PC-9 (cell line): ENCODE measurements at regions not wholly inside any gene's neighbourhood (a gene's known extent, or its start where the extent isn't known, plus 50 kb on each side); places are given as distances from the start of the nearest gene placed in this dataset.

Experiments used
- BruUV-seq: library from RNA; stranded (reverse); fragments of 400-500 nt; replicated peaks from 2 replicates; lab custom pipeline; 2021; lab: Mats Ljungman, UMichigan
- CTCF ChIA-PET: fragments of 300-600 bp; sonication (Branson Sonifier 250); formaldehyde crosslinking; loops from one replicate; lab custom pipeline; 2022; ENCODE audit warnings: antibody characterized with exemption; lab: Charles Lee
- POLR2A ChIA-PET: fragments of 300-600 bp; sonication (Branson Sonifier 250); formaldehyde crosslinking; loops from one replicate; lab custom pipeline; 2022; ENCODE audit warnings: antibody characterized with exemption; ENCODE audit not compliant: unreplicated experiment; lab: Charles Lee
- DNase-seq, 2 experiments: peaks; one replicate each; pipeline versions ENCODE4 v3.0.0 to v3.0.0-alpha.2; 2015 to 2022; ENCODE audit warnings: mixed read lengths in 1 of 2
- H2AFZ ChIP-seq: fragments of 200-600 bp; sonication (generic); 2 replicates; pipeline ENCODE4 v1.8.1; 2017; ENCODE audit warnings: antibody characterized with exemption
- H3F3A ChIP-seq: fragments of 200-600 bp; sonication (generic); 2 replicates; pipeline ENCODE4 v1.8.1; 2017; ENCODE audit warnings: antibody characterized with exemption, mild to moderate bottlenecking, low read depth; ENCODE audit not compliant: insufficient read depth
- H3K27ac ChIP-seq: fragments of 200-600 bp; sonication (generic); 2 replicates; pipeline ENCODE4 v1.6.1; 2016; ENCODE audit warnings: mixed run types
- H3K27me3 ChIP-seq: fragments of 200-600 bp; sonication (generic); 2 replicates; pipeline ENCODE4 v1.6.1; 2016; ENCODE audit warnings: low read depth, mixed run types; ENCODE audit not compliant: insufficient read depth
- H3K36me3 ChIP-seq: fragments of 200-600 bp; sonication (generic); 2 replicates; pipeline ENCODE4 v1.6.1; 2016; ENCODE audit warnings: low read depth, mixed run types
- H3K4me1 ChIP-seq: fragments of 200-600 bp; sonication (generic); replicated peaks from 2 replicates; pipeline ENCODE4 v1.6.1; 2016; ENCODE audit warnings: mixed run types; ENCODE audit not compliant: insufficient read depth
- H3K4me2 ChIP-seq: fragments of 200-600 bp; sonication (generic); 2 replicates; pipeline ENCODE4 v1.6.1; 2017; ENCODE audit warnings: mixed run types
- H3K4me3 ChIP-seq: fragments of 200-600 bp; sonication (generic); 2 replicates; pipeline ENCODE4 v1.6.1; 2016; ENCODE audit warnings: mixed run types
- H3K79me2 ChIP-seq: fragments of 200-600 bp; sonication (generic); 2 replicates; pipeline ENCODE4 v1.6.1; 2017; ENCODE audit warnings: low read depth, mixed run types
- H3K9me2 ChIP-seq: fragments of 200-600 bp; sonication (generic); 2 replicates; pipeline ENCODE4 v1.8.1; 2017; ENCODE audit warnings: mild to moderate bottlenecking; ENCODE audit not compliant: insufficient read depth
- H3K9me3 ChIP-seq: fragments of 200-600 bp; sonication (generic); 2 replicates; pipeline ENCODE4 v1.8.1; 2016; ENCODE audit warnings: low read depth; ENCODE audit not compliant: insufficient read depth
- H4K20me1 ChIP-seq: fragments of 200-600 bp; sonication (generic); 2 replicates; pipeline ENCODE4 v1.8.1; 2017; ENCODE audit not compliant: insufficient read depth
- EZH2 ChIP-seq: fragments of 200-600 bp; sonication (generic); IDR thresholded peaks from 2 replicates; pipeline ENCODE4 v1.8.0; 2017; ENCODE audit warnings: antibody characterized with exemption, low read depth
- intact Hi-C: fragments of 100-400 bp; cut with micrococcal nuclease; formaldehyde crosslinking; loops from one replicate; pipeline ENCODE4 v1.10.0; 2022; ENCODE audit not compliant: unreplicated experiment
- TF ChIP-seq, protein P1 (sequence below): fragments of 200-600 bp; sonication (generic); conservative IDR thresholded peaks from 2 replicates; pipeline ENCODE4 v1.6.1; 2017; ENCODE audit warnings: mixed run types, antibody characterized with exemption, mild to moderate bottlenecking, moderate library complexity

DNA sequence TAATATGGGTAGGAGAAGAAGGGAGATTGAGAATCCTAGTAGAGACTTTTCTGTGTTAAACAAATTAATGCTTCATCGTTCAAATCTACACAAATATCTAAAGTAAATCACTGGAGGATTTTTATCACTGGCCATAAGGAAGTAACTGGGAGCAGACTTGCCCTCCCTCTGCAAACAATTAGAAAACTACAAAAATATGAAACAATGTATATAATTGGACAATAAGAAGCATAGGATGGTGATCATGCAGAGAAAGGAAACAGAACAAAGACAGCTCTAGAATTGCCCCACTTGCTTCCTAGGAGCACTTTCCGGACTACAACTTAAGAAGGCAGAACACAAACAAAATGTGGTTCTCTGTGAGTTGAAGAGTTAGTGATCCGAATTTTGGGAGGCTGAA lies 452.7 kb upstream of the KLHL29 start:
- no peak overlapping the region for H3K4me2 ChIP-seq
- no peak overlapping the region for H3K27ac ChIP-seq
- no peak overlapping the region for H3K4me3 ChIP-seq
- no peak for TF ChIP-seq EZH2
- TF ChIP-seq, protein P1, sequence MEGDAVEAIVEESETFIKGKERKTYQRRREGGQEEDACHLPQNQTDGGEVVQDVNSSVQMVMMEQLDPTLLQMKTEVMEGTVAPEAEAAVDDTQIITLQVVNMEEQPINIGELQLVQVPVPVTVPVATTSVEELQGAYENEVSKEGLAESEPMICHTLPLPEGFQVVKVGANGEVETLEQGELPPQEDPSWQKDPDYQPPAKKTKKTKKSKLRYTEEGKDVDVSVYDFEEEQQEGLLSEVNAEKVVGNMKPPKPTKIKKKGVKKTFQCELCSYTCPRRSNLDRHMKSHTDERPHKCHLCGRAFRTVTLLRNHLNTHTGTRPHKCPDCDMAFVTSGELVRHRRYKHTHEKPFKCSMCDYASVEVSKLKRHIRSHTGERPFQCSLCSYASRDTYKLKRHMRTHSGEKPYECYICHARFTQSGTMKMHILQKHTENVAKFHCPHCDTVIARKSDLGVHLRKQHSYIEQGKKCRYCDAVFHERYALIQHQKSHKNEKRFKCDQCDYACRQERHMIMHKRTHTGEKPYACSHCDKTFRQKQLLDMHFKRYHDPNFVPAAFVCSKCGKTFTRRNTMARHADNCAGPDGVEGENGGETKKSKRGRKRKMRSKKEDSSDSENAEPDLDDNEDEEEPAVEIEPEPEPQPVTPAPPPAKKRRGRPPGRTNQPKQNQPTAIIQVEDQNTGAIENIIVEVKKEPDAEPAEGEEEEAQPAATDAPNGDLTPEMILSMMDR: no peak
- no peak overlapping the region for H2AFZ ChIP-seq
- no peaks in the 10 kb centered on the region for H3K79me2 ChIP-seq
- no peaks in the 10 kb centered on the region for H3K9me2 ChIP-seq
- H3K9me3 ChIP-seq: no peaks in the 10 kb centered on the region
- CTCF ChIA-PET: no interaction called here
- no peaks in the 10 kb centered on the region for H3F3A ChIP-seq
- DNase-seq: no peak
- intact Hi-C loops: no loop called here
- POLR2A ChIA-PET: no interaction called here
- H4K20me1 ChIP-seq: no peaks in the 10 kb centered on the region
- no peaks in the 10 kb centered on the region for H3K36me3 ChIP-seq
- H3K4me1 ChIP-seq: no peaks in the 10 kb centered on the region
- no peaks in the 10 kb centered on the region for H3K27me3 ChIP-seq
- no TSS peak for BruUV-seq

DNA sequence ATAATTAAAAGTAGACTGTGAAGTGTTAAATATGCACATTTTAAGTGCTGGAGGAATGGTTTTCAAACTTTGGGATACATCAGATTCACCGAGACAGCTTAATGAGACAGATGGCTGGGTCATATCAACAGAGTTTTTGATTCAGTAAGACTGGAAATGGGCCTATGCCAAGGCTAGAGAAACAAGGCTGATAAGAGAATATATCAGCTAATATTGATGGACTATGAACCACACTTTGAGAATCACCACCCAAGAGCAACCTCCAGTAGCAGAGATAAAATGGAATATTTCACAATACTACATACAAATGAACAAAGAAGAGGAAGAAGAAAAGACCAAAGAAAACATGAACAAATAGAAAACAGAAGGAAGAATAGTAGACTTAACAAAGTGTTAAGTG lies 450.2 kb upstream of the KLHL29 start:
- H3K9me3 ChIP-seq: no peaks in the 10 kb centered on the region
- no peak overlapping the region for H3K27ac ChIP-seq
- H3K36me3 ChIP-seq: no peaks in the 10 kb centered on the region
- H2AFZ ChIP-seq: no peak overlapping the region
- H3K4me2 ChIP-seq: no peak overlapping the region
- CTCF ChIA-PET: no interaction called here
- no peaks in the 10 kb centered on the region for H3K4me1 ChIP-seq
- TF ChIP-seq, protein P1: no peak
- no peak for TF ChIP-seq EZH2
- no peak overlapping the region for H3K4me3 ChIP-seq
- BruUV-seq: no TSS peak
- intact Hi-C loops: no loop called here
- H3F3A ChIP-seq: no peaks in the 10 kb centered on the region
- POLR2A ChIA-PET: interaction anchor here (0.7 kb wide), 1 partner anchor 17 kb away, joined by 10 read pairs; no protein-coding TSS in a partner anchor
- H3K27me3 ChIP-seq: no peaks in the 10 kb centered on the region
- no peaks in the 10 kb centered on the region for H4K20me1 ChIP-seq
- DNase-seq: no peak
- H3K9me2 ChIP-seq: no peaks in the 10 kb centered on the region
- H3K79me2 ChIP-seq: no peaks in the 10 kb centered on the region

DNA sequence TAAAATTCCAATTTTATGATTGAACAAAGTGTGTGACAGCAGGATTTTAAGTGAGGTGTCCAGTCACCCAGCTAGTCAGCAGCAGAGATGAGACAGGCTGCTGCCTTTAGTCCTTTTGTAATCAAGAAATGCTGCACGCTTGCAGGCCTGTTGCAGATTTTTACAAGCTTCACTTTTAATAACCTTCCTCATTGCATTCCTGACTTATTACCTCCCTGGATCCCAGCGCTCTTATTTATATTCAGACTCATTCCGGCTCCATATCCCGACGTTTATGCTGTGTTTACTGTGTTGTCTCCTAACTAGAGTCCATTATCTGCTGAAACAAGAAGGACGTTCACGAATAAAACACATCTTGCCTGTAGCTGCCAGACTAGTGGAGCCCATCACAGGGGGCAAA lies 442.5 kb upstream of the KLHL29 start:
- no peak overlapping the region for H3K4me3 ChIP-seq
- no peaks in the 10 kb centered on the region for H3K4me1 ChIP-seq
- 0 out of 2 replicates have a peak, but pooled peaks cover 3% of the 10 kb centered on the region for H3K27me3 ChIP-seq
- H3K9me3 ChIP-seq: no peaks in the 10 kb centered on the region
- H3F3A ChIP-seq: no peaks in the 10 kb centered on the region
- no peak for DNase-seq
- H3K79me2 ChIP-seq: no peaks in the 10 kb centered on the region
- ChIA-PET CTCF (no interaction called here), POLR2A (no interaction called here)
- BruUV-seq: no TSS peak
- no peaks in the 10 kb centered on the region for H3K9me2 ChIP-seq
- no peaks in the 10 kb centered on the region for H4K20me1 ChIP-seq
- H3K36me3 ChIP-seq: no peaks in the 10 kb centered on the region
- H2AFZ ChIP-seq: no peak overlapping the region
- H3K27ac ChIP-seq: no peak overlapping the region
- TF ChIP-seq EZH2: no peak
- TF ChIP-seq, protein P1: no peak
- intact Hi-C loops: no loop called here
- H3K4me2 ChIP-seq: no peak overlapping the region
